BLaER1 (cell line): ENCODE measurements at regions not wholly inside any gene's neighbourhood (a gene's known extent, or its start where the extent isn't known, plus 50 kb on each side); places are given as distances from the start of the nearest gene placed in this dataset.
A peak's percentile ranks its signal among the peaks of the same experiment; 100 is the strongest.
"Not testable (repeated sequence)": the region's sequence is repeated elsewhere in the genome, so short reads cannot be mapped to it uniquely, and the experiment has no call there.

Experiments used
- H3K27ac ChIP-seq: shearing (Covaris generic); formaldehyde crosslinking; 2 replicates; pipeline ENCODE4 v1.8.1; 2022
- H3K27me3 ChIP-seq: shearing (Covaris generic); formaldehyde crosslinking; 2 replicates; pipeline ENCODE4 v1.8.1; 2022
- H3K36me3 ChIP-seq: shearing (Covaris generic); formaldehyde crosslinking; 2 replicates; pipeline ENCODE4 v1.8.1; 2022
- H3K4me1 ChIP-seq: shearing (Covaris generic); formaldehyde crosslinking; 2 replicates; pipeline ENCODE4 v1.8.1; 2022
- H3K4me2 ChIP-seq: shearing (Covaris generic); formaldehyde crosslinking; 2 replicates; pipeline ENCODE4 v1.8.1; 2022
- H3K4me3 ChIP-seq: shearing (Covaris generic); formaldehyde crosslinking; 2 replicates; pipeline ENCODE4 v1.8.1; 2022
- H3K9ac ChIP-seq: shearing (Covaris generic); formaldehyde crosslinking; 2 replicates; pipeline ENCODE4 v1.8.1; 2022
- H3K9me3 ChIP-seq: shearing (Covaris generic); formaldehyde crosslinking; 2 replicates; pipeline ENCODE4 v1.8.1; 2022
- H4K20me1 ChIP-seq: shearing (Covaris generic); formaldehyde crosslinking; 2 replicates; pipeline ENCODE4 v1.8.1; 2022
- Cebpa-rat ChIP-seq: shearing (Covaris generic); IDR thresholded peaks from 2 replicates; pipeline ENCODE4 v1.8.1; 2022

DNA sequence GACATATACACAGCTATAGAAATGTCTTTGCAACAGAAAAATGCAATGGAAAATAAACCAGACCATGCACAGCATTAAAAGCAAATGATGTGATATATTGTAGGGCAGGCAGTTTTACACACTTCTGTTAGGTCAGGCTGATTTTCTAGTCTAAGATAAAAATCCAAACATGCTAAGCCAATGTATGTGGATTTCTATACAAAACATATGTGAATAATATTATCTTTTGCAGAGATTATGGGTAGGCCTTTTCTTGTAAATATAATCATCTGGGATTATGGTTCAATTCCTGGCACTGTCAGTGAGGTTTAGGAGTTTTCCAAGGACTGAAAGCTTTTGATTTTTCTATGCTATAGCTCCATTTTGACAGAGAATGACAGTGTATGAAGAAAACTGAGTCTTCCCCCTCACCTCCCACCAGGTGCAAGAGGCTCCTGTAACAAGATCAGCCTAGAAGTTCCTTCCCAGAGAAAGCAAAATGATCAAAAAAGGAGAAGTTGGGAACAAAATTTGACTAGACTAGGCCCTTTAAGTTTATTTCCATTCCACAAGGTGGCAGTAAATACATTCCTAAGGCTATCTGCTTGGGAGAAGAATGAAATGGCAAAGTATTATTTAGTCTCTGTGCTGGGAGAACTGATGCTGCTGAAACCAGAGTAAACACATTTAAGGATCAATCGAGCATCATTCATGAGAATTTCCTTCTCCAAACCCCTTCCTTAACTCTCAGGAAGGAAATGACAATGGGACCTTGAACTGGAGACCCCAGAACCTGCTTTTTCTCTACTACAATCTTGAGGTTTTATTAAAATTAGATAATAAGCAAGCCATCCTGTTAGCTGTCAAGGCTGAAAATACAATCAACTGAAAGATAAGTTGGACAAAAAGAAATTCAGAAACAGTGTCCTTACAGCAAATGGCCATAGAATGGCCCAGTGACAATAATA is 133.0 kb upstream of the TUT7 start:
- H3K4me3 ChIP-seq = no peak overlapping the region
- H3K4me1 ChIP-seq = no peaks in the 10 kb centered on the region
- no peaks in the 10 kb centered on the region for H4K20me1 ChIP-seq
- H3K27ac ChIP-seq = no peak overlapping the region
- H3K9me3 ChIP-seq = no peaks in the 10 kb centered on the region
- no peaks in the 10 kb centered on the region for H3K36me3 ChIP-seq
- H3K4me2 ChIP-seq = no peak overlapping the region
- no peak for TF ChIP-seq Cebpa-rat
- no peaks in the 10 kb centered on the region for H3K27me3 ChIP-seq
- H3K9ac ChIP-seq = no peak overlapping the region

DNA sequence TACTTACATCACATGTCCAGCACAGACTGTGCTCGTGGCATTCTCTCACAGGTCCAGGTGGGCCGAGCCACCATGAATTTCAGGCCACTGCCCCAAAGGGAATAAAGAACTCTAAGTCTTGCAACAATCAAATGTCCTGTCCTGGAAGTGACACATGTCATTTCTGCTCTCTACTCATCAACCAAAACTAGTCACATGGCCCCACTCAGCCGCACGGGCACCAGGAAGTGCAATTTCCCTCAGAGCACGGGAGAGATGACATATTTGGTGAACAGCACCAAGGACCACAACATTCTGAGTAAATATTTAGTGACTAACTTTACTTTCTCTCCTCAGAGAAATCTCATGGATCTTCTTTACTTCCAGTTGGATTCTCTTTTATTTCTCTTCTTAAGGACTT is 131.1 kb upstream of the TUT7 start:
- no peaks in the 10 kb centered on the region for H3K36me3 ChIP-seq
- no peaks in the 10 kb centered on the region for H3K27me3 ChIP-seq
- no peak overlapping the region for H3K27ac ChIP-seq
- peak overlapping the region; percentile 6; the same call in 1 of the 2 replicates for H3K4me2 ChIP-seq
- TF ChIP-seq Cebpa-rat = no peak
- H3K9me3 ChIP-seq = no peaks in the 10 kb centered on the region; the same call in 1 of the 2 replicates
- no peak overlapping the region for H3K4me3 ChIP-seq
- no peak overlapping the region for H3K9ac ChIP-seq
- H3K4me1 ChIP-seq = no peaks in the 10 kb centered on the region
- no peaks in the 10 kb centered on the region for H4K20me1 ChIP-seq

DNA sequence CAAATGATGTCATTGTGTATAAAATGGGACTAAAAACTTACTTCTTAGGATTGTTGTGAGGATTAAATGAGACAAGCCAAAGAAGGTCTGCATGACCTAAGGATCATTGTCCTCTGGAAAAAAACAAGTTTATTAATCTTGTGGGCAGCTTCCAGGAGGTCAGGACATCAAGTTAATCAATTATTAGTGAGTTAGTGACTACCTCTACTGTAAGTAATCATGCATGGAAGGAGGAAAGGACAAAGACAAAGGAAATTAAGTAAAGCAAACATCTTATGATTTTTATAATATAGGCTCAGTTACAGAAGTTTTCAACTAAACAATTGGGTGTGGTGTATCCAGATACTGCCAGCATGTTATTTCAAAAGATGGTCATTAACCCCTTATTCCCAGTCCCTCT is 129.3 kb upstream of the TUT7 start:
- no peak for TF ChIP-seq Cebpa-rat
- Histone ChIP-seq H3K27ac (no peak overlapping the region), H4K20me1 (no peaks in the 10 kb centered on the region), H3K9ac (no peak overlapping the region), H3K4me3 (no peak overlapping the region), H3K4me2 (no peak overlapping the region), H3K36me3 (no peaks in the 10 kb centered on the region), H3K9me3 (no peaks in the 10 kb centered on the region; the same call in 1 of the 2 replicates), H3K27me3 (no peaks in the 10 kb centered on the region), H3K4me1 (no peaks in the 10 kb centered on the region)

DNA sequence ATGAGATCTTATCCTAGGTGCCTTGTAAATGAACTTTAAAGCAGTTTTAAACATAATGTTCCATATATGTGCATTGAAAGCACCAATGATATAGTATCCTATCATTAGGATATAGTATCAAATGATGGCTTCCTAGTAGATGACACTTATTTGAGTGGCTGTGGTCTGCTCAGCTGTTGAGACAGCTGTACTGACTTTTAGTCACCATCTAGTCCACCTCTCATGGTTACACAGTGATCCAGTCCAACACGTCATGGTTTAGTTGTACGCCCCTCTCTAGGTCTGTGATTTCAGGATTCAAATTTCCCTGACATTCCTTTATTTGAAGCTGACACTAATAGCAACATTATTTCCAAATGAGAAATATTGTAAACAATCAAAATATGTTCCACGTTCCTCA is 127.3 kb upstream of the TUT7 start:
- no peaks in the 10 kb centered on the region for H3K27me3 ChIP-seq
- H3K4me2 ChIP-seq = no peak overlapping the region
- no peaks in the 10 kb centered on the region for H4K20me1 ChIP-seq
- H3K9ac ChIP-seq = no peak overlapping the region
- H3K36me3 ChIP-seq = no peaks in the 10 kb centered on the region
- no peak for TF ChIP-seq Cebpa-rat
- H3K9me3 ChIP-seq = no peaks in the 10 kb centered on the region; the same call in 1 of the 2 replicates
- no peak overlapping the region for H3K4me3 ChIP-seq
- H3K27ac ChIP-seq = no peak overlapping the region
- no peaks in the 10 kb centered on the region for H3K4me1 ChIP-seq

DNA sequence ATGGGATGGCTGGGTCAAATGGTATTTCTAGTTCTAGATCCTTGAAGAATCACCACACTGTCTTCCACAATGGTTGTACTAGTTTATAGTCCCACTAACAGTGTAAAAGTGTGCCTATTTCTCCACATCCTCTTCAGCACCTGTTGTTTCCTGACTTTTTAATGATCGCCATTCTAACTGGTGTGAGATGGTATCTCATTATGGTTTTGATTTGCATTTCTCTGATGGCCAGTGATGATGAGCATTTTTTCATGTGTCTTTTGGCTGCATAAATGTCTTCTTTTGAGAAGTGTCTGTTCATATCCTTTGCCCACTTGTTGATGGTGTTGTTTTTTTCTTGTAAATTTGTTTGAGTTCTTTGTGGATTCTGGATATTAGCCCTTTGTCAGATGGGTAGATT is 121.0 kb upstream of the TUT7 start:
- H3K4me2 ChIP-seq, H3K4me1 ChIP-seq, H3K4me3 ChIP-seq, H3K27ac ChIP-seq, H3K9ac ChIP-seq, H4K20me1 ChIP-seq, H3K27me3 ChIP-seq, H3K9me3 ChIP-seq, H3K36me3 ChIP-seq: not testable (repeated sequence)

DNA sequence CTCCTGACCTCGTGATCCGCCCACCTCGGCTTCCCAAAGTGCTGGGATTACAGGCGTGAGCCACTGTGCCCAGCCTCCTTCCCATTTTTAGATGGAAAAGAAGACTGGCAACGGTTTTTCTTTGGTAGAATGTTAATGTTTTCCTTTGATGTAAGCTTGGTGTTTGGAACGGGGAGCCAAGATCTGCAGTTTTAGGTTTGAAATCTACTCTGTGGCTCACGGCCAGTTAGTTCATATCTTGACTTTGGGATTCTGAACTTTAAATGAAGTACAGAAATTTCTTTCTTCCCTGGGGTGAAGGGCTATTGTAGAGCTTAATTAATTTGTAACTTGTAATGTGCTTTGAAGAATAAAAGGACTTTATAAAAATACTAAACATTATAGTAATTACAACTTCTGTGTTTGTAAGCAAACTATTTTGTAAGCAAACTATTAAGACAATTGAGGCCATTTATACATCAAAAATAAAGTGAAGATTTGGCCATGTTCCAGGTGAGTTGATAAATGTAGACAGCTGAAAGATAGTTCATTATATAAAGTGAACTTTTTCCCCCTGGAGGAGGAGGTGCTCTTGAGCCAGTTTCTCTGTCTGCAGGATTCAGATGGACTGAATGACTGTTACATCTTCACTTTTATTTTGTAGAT is 117.1 kb upstream of the TUT7 start:
- TF ChIP-seq Cebpa-rat = no peak
- Histone ChIP-seq H3K9me3 (no peaks in the 10 kb centered on the region), H3K27me3 (no peaks in the 10 kb centered on the region), H3K4me1 (no peaks in the 10 kb centered on the region), H3K4me3 (no peak overlapping the region), H3K27ac (no peak overlapping the region), H3K36me3 (no peaks in the 10 kb centered on the region), H3K4me2 (no peak overlapping the region), H3K9ac (no peak overlapping the region), H4K20me1 (no peaks in the 10 kb centered on the region)

DNA sequence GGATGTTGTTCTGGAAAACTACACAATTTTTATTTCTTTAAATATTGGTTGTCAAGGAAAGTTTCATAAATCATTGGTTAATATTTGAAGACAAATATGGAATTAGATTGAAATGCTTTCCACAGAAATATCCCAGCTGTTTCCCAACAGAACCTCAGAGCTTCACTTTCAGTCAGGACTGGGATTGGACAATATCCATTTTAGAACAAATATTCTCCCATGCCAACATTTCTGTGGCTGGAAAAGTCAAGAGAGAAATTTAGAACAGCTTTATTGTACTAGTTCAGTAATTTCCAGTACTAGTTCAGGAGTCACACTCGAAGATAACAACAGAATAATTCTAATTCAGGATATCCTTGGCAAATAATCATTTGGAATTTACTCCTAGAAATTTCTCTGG is 116.1 kb upstream of the TUT7 start:
- no peaks in the 10 kb centered on the region for H4K20me1 ChIP-seq
- H3K9ac ChIP-seq = no peak overlapping the region
- H3K4me2 ChIP-seq = no peak overlapping the region
- no peaks in the 10 kb centered on the region for H3K36me3 ChIP-seq
- H3K9me3 ChIP-seq = no peaks in the 10 kb centered on the region
- H3K4me1 ChIP-seq = no peaks in the 10 kb centered on the region
- no peaks in the 10 kb centered on the region for H3K27me3 ChIP-seq
- no peak for TF ChIP-seq Cebpa-rat
- no peak overlapping the region for H3K4me3 ChIP-seq
- no peak overlapping the region for H3K27ac ChIP-seq

DNA sequence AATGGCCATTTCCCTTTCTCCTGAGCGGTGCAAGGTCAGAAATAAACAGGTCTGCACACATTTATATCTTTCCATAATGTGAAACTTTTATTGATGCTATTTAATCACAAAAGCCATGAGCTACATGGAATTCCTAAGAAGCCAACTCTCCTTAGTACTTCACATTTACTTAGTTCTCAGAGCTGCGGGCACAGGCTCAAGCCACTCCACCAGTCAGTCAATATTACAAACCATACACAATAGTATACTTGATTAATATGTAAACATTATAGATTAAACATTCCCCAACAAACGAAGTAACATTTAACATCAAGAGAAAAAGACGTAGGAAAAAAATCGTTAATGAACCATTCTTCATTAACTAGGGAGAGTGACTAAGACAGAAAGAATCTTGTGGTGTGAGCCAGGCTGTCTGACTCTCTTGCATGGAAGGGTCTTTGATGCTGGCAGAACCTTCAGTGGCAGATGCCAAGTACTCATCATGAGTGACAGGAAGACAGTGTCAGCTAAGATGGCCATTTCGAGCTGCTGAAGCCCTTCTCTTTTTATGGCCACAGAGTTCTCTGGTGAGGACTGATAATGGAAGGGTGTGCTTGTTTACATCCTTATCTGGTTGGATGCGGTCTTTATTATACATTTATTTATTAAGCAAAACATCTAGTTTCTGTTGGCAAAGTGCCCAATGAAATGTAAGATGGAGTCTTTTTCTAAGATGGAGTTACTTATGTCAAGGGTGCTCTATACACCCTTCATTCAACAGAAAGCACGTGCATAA is 115.5 kb upstream of the TUT7 start:
- Histone ChIP-seq H3K4me2 (no peak overlapping the region), H3K27me3 (no peaks in the 10 kb centered on the region), H3K27ac (no peak overlapping the region), H4K20me1 (no peaks in the 10 kb centered on the region), H3K9me3 (no peaks in the 10 kb centered on the region), H3K36me3 (no peaks in the 10 kb centered on the region), H3K4me3 (no peak overlapping the region), H3K9ac (no peak overlapping the region), H3K4me1 (no peaks in the 10 kb centered on the region)
- TF ChIP-seq Cebpa-rat = no peak

DNA sequence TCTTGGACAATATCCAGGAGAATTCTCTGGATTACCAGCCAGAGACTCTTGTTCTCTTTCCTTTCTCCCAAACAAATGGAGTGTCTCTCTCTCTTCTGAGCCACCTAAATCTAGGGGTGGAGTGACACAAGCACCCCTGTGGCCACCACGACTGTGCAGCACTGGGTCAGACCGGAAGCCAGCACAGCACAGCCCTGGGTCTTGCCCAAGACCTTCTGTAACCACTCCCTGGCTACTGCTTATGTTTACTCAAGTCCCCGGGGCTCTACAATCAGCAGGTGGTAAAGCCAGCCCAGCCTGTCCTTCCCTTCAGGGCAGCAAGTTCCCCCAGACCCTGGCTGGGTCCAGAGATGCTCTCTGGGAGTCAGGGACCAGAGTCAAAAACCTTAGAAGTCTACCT is 110.0 kb upstream of the TUT7 start:
- H3K9me3 ChIP-seq = no peaks in the 10 kb centered on the region
- H3K27me3 ChIP-seq = no peaks in the 10 kb centered on the region
- no peak overlapping the region for H3K27ac ChIP-seq
- no peak overlapping the region for H3K4me2 ChIP-seq
- TF ChIP-seq Cebpa-rat = no peak
- no peaks in the 10 kb centered on the region for H3K36me3 ChIP-seq
- no peaks in the 10 kb centered on the region for H4K20me1 ChIP-seq
- H3K4me1 ChIP-seq = no peaks in the 10 kb centered on the region
- H3K9ac ChIP-seq = no peak overlapping the region
- H3K4me3 ChIP-seq = no peak overlapping the region
